ENCODE measurements at regions not wholly inside any gene's neighbourhood (a gene's known extent, or its start where the extent isn't known, plus 50 kb on each side); places are given as distances from the start of the nearest gene placed in this dataset.

GRCh38 chr2:147211484-147211883 lies 633.3 kb upstream of the ACVR2A start:
- no peak for DNase-seq (ENCODE audit: low read depth in 2 of 2)

GRCh38 chr2:147204102-147204501 lies 640.7 kb upstream of the ACVR2A start:
- DNase-seq (ENCODE audit: low read depth in 2 of 2): no peak

DNA sequence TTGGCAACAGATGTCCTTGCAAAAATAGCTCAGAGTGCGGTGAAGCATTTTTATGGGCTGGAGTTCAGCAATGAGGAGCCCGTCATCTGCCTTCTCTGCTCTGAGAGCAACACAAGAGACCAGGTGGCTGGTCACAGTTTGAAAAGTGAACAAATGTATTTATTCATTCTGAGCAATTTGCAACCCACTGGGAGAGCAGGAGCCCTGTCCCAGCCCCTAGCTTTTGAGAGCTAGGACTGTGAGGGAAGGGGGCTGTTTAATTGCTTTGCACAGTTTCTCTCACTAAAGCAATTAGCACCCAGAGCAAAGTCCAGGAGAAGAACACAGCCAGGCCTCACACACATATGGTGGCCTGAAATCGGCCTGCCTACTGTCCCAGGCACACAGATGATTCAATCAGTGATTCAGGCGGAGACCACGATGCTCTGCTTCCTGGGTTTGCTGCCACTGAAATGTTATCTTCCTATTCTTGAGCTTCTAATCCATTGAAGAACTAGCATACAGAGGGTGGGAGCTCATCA lies 646.1 kb upstream of the ACVR2A start:
- no peak for DNase-seq (ENCODE audit: low read depth in 2 of 2)

DNA sequence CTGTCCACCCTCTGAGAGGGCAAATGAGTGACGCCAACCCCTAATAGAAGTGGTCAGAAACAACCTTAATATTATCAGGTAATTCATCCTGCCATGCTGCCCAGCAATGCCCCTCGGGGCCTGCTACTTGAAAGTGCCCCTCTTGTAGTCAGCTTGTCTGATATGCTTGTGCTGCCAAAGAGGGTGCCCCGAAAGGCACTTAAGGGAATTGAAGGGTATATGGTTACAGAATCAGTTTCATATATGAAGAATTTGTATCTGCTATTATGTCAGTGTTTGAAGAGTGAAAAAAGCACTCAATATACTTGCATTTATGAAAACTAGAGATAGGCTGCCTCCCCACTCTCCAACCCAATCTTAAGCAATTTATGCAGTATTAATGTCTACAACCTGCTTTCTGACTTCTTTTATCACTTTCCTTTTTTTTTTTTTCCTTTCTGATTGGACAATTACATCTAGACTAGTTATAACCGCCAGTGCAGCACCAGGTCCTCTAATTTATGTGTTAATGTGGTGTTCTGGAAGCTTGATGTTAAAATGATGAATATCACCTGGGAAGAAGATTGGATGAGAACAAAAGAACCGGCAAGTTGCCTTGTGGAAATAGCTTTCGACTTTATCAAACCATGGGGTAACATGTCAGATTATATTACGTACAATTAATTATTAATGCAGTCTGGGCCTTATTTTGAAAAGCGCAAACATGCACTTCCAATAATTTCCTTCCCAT lies 646.9 kb upstream of the ACVR2A start:
- DNase-seq (ENCODE audit: low read depth in 2 of 2): no peak

DNA sequence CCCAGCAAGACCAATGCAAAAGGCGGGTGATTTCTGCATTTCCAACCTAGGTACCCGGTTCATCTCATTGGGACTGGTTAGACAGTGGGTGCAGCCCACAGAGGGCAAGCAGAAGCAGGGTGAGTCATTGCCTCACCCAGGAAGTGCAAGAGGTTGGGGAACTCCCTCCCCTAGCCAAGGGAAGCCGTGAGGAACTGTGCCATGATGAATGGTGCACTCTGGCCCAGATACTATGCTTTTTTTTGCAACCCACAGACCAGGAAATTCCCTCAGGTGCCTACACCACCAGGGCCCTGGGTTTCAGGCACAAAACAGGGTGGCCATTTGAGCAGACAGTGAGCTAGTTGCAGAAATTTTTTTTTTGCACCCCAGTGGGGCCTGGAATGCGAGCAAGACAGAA lies 662.6 kb upstream of the ACVR2A start:
- no peak for DNase-seq (ENCODE audit: low read depth in 2 of 2)

- DNase-seq (ENCODE audit: low read depth in 2 of 2): no peak
Measured at GRCh38 chr2:147181351-147182029, 663.3 kb upstream of the ACVR2A start.

DNA sequence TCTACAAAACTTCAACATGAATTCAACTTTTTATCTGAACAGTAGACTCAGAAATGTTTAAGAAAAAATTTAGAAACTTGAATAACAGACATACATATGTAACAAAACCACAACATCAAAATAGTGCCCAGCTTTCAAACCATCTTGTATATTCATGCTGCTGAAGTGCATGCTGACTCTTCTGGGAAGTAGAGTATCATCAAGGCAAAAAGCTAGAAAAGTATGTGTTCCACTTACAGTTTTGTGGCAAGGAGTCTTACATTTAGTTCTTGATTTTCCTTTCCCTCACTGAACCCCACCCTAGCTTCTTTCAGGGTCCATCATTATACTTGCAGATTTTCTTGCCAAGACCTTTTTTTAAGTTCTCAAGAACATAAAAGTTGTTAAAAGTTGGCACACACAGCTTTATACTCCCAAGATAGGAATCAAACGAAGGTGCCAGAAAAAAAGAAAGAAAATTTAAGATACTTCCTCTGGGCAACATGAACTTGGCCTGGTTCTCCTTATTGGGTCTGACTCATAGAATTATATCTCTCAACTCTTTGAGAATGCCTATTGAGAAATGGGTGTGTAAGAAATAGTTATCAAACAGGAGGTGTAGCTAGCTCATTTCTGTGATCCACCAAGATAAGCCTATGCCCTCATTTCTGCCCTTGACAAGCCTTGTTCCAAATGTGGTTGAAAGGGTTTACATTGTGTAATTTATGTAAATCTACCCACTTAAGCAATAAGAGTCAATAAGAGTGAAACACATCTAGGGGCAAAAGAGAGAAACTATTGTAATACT lies 667.6 kb upstream of the ACVR2A start:
- no peak for DNase-seq (ENCODE audit: low read depth in 2 of 2)

DNA sequence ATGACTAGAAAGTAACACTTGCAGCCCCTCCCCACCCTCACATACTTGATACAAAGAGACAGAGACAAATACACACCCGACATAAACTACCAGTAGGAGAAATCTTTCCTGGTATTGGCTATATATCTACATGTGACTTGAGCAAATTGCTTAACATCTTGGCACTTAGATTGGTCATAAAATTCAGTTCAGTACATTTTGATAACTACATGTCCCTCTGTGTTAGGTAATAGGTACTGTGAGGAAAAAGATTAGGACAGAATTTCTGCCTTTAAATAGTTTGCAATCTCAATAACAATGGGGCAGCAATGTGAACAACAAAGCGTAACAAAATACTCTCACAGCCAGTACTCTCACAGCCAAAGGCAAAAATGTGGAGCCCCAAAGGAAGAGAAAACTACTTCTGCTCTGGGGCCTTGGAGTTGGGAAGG lies 670.0 kb upstream of the ACVR2A start:
- DNase-seq (ENCODE audit: low read depth in 2 of 2): no peak

DNA sequence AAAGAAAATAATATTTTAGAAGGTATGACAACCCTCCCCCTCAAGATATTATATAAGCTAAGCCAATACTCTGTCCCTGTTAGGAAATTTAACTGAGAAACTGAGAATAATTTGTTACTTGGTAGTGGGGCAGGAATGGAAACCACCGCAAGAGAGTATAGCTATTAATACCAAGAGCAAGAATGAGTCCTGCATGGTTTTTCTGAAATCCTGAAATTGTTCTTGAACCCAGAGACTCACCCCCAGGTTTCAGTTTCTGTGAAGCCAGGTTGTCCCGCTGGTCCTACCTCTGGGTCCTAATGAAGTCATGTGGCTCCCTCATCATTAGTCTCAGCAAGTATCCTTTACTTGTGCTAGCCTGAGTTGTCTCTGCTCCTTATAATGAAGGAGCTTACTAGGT lies 671.0 kb upstream of the ACVR2A start:
- DNase-seq (ENCODE audit: low read depth in 2 of 2): no peak

GRCh38 chr2:147173189-147173581 lies 671.6 kb upstream of the ACVR2A start:
- DNase-seq (ENCODE audit: low read depth in 2 of 2): no peak

DNA sequence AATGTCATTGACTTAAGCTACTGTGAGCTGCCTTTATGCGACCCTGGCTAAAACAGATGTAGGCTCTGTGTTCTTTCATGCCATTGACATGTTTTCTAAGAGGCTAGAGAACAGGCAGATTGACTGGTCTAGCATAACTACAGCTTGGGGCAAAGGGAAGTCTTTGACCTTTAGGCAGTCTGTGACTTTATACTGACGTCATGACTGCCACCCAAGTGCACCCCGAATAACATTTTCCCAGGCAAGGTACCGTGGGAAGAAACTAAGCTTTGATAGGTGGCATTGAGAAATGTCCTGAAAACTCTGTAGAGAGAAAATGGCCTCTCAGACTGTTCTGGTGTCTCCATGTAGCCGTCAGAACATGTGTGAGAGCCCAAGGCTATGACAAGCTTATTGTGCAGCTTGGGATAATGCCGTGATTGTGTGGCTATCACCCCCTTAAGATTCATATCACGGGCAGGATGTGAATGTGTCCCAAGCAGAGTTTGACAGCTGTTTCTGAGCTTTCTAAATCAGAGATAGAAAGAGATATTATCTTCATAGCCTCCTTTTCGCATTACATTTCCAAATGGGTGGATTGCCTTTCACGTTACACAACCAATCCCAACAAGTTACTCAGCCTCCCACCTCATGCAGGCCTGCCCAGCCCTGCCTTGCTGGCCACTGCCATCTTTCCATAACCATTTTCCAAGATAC lies 672.2 kb upstream of the ACVR2A start:
- DNase-seq (ENCODE audit: low read depth in 2 of 2): no peak

DNA sequence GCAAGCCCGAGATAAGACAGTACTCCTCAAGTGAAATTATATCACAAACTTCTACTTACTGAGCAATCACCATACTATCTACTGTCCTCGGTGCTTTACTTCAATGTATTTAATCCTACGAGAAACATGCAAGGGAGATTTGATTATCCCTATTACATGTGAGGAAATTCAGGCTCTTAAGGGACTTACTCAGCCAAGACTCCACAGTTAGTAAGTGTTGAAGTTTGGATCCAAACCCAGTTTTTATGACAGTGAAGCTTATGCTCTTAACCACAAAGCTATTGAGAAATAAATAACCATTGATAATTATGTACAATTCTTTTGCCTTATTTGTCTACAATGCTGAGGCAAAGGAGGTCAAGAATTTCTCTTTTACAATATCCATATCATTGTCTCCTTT lies 672.9 kb upstream of the ACVR2A start:
- no peak for DNase-seq (ENCODE audit: low read depth in 2 of 2)

DNA sequence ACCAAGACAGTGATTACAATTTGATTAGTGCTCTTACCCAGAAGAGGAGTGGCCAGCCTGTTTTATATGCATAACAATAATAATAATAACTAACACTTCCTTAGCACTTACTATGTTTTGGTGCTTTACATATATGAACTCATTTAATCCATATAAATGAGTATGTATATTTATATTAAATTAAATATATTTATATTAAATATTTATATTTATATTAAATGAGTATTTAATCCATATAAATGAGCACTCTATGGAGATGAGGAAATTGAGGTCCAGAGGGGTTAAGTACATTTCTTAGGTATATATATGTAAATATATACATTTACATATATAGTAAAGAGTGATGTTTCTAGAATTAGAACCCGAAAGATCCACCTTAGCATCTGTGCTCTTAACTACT lies 673.9 kb upstream of the ACVR2A start:
- DNase-seq (ENCODE audit: low read depth in 2 of 2): no peak

DNA sequence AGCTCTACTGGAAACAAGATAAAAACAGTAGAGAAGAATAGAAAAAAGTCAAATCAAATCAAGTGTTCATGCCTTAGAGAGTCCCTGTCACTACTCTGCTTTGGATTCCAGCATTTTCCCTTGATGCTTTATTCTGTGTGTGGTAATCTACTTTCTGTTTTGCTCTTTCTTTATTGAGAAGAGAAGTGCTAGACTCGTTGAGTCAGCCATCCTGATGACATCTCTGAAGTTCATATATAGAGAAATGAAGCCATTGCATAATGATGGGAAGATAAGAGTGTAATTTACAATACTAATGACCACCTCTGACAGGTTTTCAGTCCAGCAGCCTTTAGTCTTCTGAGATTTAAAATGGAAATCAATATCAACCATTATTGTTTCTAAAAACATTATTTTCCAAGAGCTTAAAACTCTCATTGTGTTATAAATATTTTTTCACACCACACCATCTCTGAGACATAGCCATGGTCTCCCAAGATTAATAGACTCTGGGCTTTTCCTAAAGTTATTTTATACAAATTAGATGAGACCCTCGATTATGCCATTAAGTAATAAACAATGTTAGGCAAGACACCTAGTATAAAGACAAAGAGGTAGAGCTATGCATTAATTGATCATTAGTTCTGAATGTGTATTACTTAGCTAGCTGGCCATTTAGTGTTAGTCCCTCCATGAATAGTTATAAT lies 679.0 kb upstream of the ACVR2A start:
- no peak for DNase-seq (ENCODE audit: low read depth in 2 of 2)

GRCh38 chr2:147164563-147164962 lies 680.3 kb upstream of the ACVR2A start:
- no peak for DNase-seq (ENCODE audit: low read depth in 2 of 2)

DNA sequence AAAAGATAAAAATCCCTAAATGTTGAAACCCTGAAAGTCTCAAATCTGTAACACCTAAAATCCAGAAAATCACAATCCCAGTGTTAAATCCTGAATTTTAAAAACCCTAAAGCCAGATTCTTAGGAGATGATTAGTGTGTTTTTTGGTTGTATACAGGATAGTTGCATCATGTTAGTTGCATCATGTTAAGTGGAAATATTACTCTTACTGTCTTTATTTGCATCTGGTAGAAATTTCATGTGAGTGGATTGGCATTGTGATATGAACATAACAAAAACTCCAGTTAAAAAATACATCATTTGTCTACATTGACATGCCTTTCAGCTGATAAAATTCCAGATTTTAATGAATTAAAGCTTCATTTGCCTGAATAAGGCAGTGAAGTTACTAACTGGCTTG lies 683.1 kb upstream of the ACVR2A start:
- no peak for DNase-seq (ENCODE audit: low read depth in 2 of 2)

DNA sequence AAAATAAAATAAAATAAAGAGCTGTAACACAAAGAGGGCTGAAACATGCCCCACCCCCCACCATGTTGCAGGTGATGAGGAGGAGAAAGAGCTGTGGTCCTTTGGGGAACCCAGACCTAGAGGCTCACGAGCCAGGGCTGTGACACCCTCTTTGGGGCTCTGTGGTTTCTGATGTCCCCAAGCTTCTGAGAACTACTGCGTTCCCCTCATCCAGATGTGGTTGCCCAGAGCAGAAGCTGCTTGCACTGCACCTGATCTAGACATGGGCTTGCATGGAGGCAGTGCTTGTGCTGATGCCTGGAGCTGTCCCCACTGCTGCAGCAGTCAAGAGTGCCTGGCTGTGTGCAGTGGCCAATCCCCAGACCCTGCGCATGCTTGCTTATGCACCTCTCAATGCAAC lies 687.9 kb upstream of the ACVR2A start:
- DNase-seq (ENCODE audit: low read depth in 2 of 2): no peak

- no peak for DNase-seq (ENCODE audit: low read depth in 2 of 2)
Measured at GRCh38 chr2:147150241-147150635, 694.6 kb upstream of the ACVR2A start.

- no peak for DNase-seq (ENCODE audit: low read depth in 2 of 2)
Measured at GRCh38 chr2:147149575-147150240, 695.1 kb upstream of the ACVR2A start.

GRCh38 chr2:147147802-147148201 lies 697.0 kb upstream of the ACVR2A start:
- no peak for DNase-seq (ENCODE audit: low read depth in 2 of 2)

DNA sequence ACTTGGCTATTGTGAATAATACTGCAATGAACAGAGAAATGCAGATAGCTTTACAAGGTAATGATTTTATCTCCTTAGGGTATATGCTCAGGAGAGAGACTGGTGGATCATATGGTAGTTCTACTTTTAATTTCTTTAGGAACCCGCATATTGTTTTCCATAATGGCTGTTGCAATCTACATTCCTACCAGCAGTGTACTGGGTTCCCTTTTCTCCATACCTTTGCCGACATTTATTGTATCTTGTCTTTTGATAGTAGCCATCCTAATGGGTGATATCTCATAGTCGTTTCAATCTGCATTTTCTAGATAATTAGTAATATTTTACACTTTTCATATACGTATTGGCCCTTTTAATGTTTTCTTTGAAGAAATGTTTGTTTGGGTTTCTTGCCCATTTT lies 702.9 kb upstream of the ACVR2A start:
- no peak for DNase-seq (ENCODE audit: low read depth in 2 of 2)

All from lung microvascular endothelial cell (primary cell).